ENCODE measurements at regions not wholly inside any gene's neighbourhood (a gene's known extent, or its start where the extent isn't known, plus 50 kb on each side); places are given as distances from the start of the nearest gene placed in this dataset.

GRCh38 chr17:45702666-45703266 is 81.4 kb upstream of the CRHR1 start:
- TF ChIP-seq POLR2A (IDR thresholded peaks at IDR 0.05) = no peak
- TF ChIP-seq CTCF (IDR thresholded peaks at IDR 0.05) = no peak

All from testis (tissue), 2 donors.